Keratinocyte (primary cell): ENCODE measurements at regions not wholly inside any gene's neighbourhood (a gene's known extent, or its start where the extent isn't known, plus 50 kb on each side); places are given as distances from the start of the nearest gene placed in this dataset.

Experiments
- DNase-seq: peaks from one replicate; pipeline ENCODE4 v3.0.0-alpha.2; 2011; ENCODE audit warnings: low read depth, missing footprints, low spot score
- FAIRE-seq: peaks from 2 replicates; lab custom pipeline; 2011; peaks lifted over from hg19 to GRCh38; lab: Jason Lieb, UNC
- H2AFZ ChIP-seq: 2 replicates; pipeline ENCODE4 v1.6.0; 2012; ENCODE audit warnings: low read length, control low read depth, inconsistent platforms; ENCODE audit not compliant: control insufficient read depth
- H3K27ac ChIP-seq: 2 replicates; pipeline ENCODE4 v1.5.1; 2011; ENCODE audit warnings: low read length; ENCODE audit not compliant: control insufficient read depth, insufficient read depth
- H3K27me3 ChIP-seq: 3 replicates; pipeline ENCODE4 v1.6.0; 2011; ENCODE audit warnings: low read length; ENCODE audit not compliant: control insufficient read depth, insufficient read depth; ENCODE audit errors: extremely low read depth
- H3K36me3 ChIP-seq, 2 experiments: 2 replicates in 1 of 2; 3 replicates in 1 of 2; pipeline ENCODE4 v1.5.1; 2011; ENCODE audit warnings: low read length in 2 of 2, mild to moderate bottlenecking in 1 of 2; ENCODE audit not compliant: control insufficient read depth in 2 of 2, insufficient read depth in 2 of 2; ENCODE audit errors: extremely low read depth in 1 of 2
- H3K4me1 ChIP-seq: 3 replicates; pipeline ENCODE4 v1.5.1; 2011; ENCODE audit warnings: low read length; ENCODE audit not compliant: control insufficient read depth, insufficient read depth; ENCODE audit errors: extremely low read depth
- H3K4me2 ChIP-seq: 3 replicates; pipeline ENCODE4 v1.6.0; 2011; ENCODE audit warnings: low read depth, low read length; ENCODE audit not compliant: control insufficient read depth, insufficient read depth; ENCODE audit errors: extremely low read depth
- H3K4me3 ChIP-seq, 3 experiments: fragments of 200-600 bp in 1 of 3; sonication (generic) in 1 of 3; 2 replicates in 2 of 3; 3 replicates in 1 of 3; pipeline ENCODE4 v1.5.1; 2011 to 2016; ENCODE audit warnings: low read length in 3 of 3, mild to moderate bottlenecking in 3 of 3, control low read depth in 2 of 3, inconsistent platforms in 1 of 3, low read depth in 1 of 3, mixed read lengths in 1 of 3, mixed run types in 1 of 3, moderate library complexity in 1 of 3; ENCODE audit not compliant: control insufficient read depth in 2 of 3, insufficient read depth in 2 of 3; ENCODE audit errors: extremely low read depth in 1 of 3
- H3K79me2 ChIP-seq: 2 replicates; pipeline ENCODE4 v1.6.0; 2012; ENCODE audit warnings: low read length; ENCODE audit not compliant: control insufficient read depth, insufficient read depth
- H3K9ac ChIP-seq: 3 replicates; pipeline ENCODE4 v1.6.0; 2011; ENCODE audit warnings: low read length; ENCODE audit not compliant: control insufficient read depth, insufficient read depth; ENCODE audit errors: extremely low read depth
- H3K9me1 ChIP-seq: 3 replicates; pipeline ENCODE4 v1.6.0; 2011; ENCODE audit warnings: low read length; ENCODE audit not compliant: control insufficient read depth, insufficient read depth; ENCODE audit errors: extremely low read depth
- H3K9me3 ChIP-seq: 2 replicates; pipeline ENCODE4 v1.5.1; 2012; ENCODE audit warnings: low read depth, low read length; ENCODE audit not compliant: control insufficient read depth
- H4K20me1 ChIP-seq: 3 replicates; pipeline ENCODE4 v1.6.0; 2011; ENCODE audit warnings: low read length; ENCODE audit not compliant: control insufficient read depth, insufficient read depth; ENCODE audit errors: extremely low read depth
- EZH2 ChIP-seq: IDR thresholded peaks from one replicate; pipeline ENCODE4 v1.6.1; 2012; ENCODE audit warnings: inconsistent platforms, mild to moderate bottlenecking, low read length, moderate library complexity
- dilution Hi-C: fragments of 300-500 bp; cut with MboI; formaldehyde crosslinking; loops from one replicate; pipeline ENCODE4 v1.7.0; 2020; ENCODE audit warnings: low sequenced_read_pairs; ENCODE audit not compliant: extremely low pct_ligation_motif_present
- TF ChIP-seq, protein P1 (sequence below), 3 experiments: IDR thresholded peaks in 1 of 3; conservative IDR thresholded peaks in 1 of 3; optimal IDR thresholded peaks in 1 of 3; 2 replicates in 2 of 3; 3 replicates in 1 of 3; pipeline versions ENCODE3 to v1.5.1; 2011; ENCODE audit warnings: low read length in 3 of 3, mild to moderate bottlenecking in 3 of 3, moderate library complexity in 2 of 3, control low read depth in 1 of 3, inconsistent platforms in 1 of 3; ENCODE audit not compliant: insufficient read depth in 2 of 3; ENCODE audit errors: extremely low read depth in 1 of 3

DNA sequence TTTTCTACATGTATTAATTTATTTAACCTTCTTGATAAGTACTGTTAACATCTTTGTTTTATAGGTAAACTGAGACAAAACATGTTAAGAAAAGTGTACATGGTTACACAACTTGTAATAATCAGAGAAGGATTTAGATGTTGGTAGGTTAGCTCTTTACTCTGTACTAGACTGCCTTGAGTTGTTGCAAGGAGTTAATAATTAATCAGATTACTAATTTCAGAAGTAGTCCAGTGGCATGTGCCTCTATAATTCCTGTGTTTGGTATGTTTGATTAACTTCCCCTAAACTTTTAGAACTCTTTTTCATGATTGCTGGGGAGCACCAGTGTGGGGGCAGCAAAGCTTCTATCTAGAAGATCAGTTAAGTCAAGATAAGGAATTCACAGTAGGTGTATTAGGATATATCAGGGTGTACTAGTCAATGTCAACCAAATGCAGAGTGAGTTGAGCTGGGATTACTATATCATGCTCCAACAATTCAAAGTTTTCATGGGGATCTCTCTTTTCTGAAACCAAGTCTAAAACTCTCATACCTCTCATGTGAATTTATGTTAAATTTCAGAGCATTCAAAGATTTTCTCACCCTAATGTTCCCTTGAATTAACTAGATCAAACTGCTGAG is 129.7 kb upstream of the AHI1 start:
- H4K20me1 ChIP-seq = no peaks in the 10 kb centered on the region
- no peak overlapping the region for H2AFZ ChIP-seq
- no peak overlapping the region for H3K4me2 ChIP-seq
- TF ChIP-seq, protein P1, sequence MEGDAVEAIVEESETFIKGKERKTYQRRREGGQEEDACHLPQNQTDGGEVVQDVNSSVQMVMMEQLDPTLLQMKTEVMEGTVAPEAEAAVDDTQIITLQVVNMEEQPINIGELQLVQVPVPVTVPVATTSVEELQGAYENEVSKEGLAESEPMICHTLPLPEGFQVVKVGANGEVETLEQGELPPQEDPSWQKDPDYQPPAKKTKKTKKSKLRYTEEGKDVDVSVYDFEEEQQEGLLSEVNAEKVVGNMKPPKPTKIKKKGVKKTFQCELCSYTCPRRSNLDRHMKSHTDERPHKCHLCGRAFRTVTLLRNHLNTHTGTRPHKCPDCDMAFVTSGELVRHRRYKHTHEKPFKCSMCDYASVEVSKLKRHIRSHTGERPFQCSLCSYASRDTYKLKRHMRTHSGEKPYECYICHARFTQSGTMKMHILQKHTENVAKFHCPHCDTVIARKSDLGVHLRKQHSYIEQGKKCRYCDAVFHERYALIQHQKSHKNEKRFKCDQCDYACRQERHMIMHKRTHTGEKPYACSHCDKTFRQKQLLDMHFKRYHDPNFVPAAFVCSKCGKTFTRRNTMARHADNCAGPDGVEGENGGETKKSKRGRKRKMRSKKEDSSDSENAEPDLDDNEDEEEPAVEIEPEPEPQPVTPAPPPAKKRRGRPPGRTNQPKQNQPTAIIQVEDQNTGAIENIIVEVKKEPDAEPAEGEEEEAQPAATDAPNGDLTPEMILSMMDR (optimal IDR thresholded peaks at IDR 0.05 in 1 of 3, IDR thresholded peaks at IDR 0.05 in 1 of 3, conservative IDR thresholded peaks at IDR 0.05 in 1 of 3; ENCODE audit: extremely low read depth in 1 of 3, insufficient read depth in 2 of 3, low read length in 3 of 3) = no peak
- TF ChIP-seq EZH2 = no peak
- H3K9ac ChIP-seq = no peak overlapping the region
- H3K27me3 ChIP-seq = no peaks in the 10 kb centered on the region
- H3K79me2 ChIP-seq = no peaks in the 10 kb centered on the region
- FAIRE-seq = no peak
- DNase-seq = no peak
- H3K27ac ChIP-seq = no peak overlapping the region
- no peaks in the 10 kb centered on the region for H3K36me3 ChIP-seq
- H3K9me3 ChIP-seq = no peaks in the 10 kb centered on the region
- dilution Hi-C loops = no loop called here
- H3K9me1 ChIP-seq = no peaks in the 10 kb centered on the region
- no peaks in the 10 kb centered on the region for H3K4me1 ChIP-seq
- H3K4me3 ChIP-seq = no peak overlapping the region

DNA sequence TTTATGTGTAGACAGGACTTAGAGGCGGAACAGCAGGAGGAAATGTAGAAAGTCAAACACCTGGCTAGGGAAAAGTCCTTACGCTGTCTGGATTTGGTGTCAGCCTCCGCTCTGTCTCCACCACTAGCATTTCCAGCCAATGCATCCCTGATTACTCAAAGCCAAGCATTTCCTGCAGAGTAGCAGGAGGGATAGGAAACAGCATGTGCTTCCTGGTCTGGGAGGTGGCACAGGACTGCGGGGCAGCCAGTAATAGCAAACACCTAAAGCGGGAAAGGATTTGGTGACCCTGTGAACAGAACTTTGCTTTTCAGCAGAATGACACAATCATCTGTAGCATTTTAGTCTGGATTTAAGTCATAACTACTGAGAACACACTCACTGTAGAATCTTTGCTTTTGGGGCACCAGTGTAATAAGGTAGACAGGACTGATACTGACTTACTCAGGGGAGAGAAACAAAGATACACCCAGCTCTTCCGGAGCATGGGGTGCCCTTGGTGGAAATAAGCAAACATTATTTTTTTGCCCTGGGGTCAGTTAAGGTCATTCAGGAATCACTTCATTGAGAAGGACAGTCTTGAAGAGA is 133.3 kb upstream of the AHI1 start:
- Histone ChIP-seq H3K4me1 (no peaks in the 10 kb centered on the region), H3K9me3 (no peaks in the 10 kb centered on the region), H3K36me3 (no peaks in the 10 kb centered on the region), H3K9ac (no peak overlapping the region), H3K9me1 (no peaks in the 10 kb centered on the region), H3K27ac (no peak overlapping the region), H3K27me3 (no peaks in the 10 kb centered on the region), H4K20me1 (no peaks in the 10 kb centered on the region), H3K79me2 (no peaks in the 10 kb centered on the region), H2AFZ (no peak overlapping the region), H3K4me2 (no peak overlapping the region), H3K4me3 (no peak overlapping the region)
- no peak for DNase-seq
- no peak for FAIRE-seq
- TF ChIP-seq EZH2 = no peak
- TF ChIP-seq, protein P1 (optimal IDR thresholded peaks at IDR 0.05 in 1 of 3, IDR thresholded peaks at IDR 0.05 in 1 of 3, conservative IDR thresholded peaks at IDR 0.05 in 1 of 3; ENCODE audit: extremely low read depth in 1 of 3, insufficient read depth in 2 of 3, low read length in 3 of 3) = no peak
- dilution Hi-C loops = no loop called here
